ENCODE measurements at regions not wholly inside any gene's neighbourhood (a gene's known extent, or its start where the extent isn't known, plus 50 kb on each side); places are given as distances from the start of the nearest gene placed in this dataset.
A peak's percentile ranks its signal among the peaks of the same experiment; 100 is the strongest.
"Not testable (repeated sequence)": the region's sequence is repeated elsewhere in the genome, so short reads cannot be mapped to it uniquely, and the experiment has no call there.

DNA sequence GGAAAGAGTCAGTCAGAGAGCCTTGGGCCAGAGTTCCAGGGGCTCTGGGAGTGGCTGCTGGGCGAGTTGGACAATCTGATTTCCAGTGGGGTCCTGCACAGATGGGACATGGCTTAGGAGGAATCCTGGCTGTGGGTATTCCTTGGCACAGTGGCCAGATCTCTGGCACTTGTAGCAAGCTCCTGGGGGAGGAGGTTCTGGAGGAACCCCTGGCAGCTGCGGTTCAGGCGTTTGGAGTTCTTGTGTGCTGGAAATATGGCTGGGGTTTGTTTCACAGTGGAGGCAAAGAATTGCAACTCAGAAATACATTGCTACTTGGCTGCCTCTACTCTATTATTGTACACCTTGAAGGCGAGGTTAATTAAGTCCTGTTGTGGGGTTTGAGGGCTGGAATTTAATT, 67.2 kb upstream of the SLC4A7 start:
- not testable (repeated sequence) for H3K4me2 ChIP-seq (ENCODE audit: low read length, poor library complexity, severe bottlenecking); DNase-seq; H3K14ac ChIP-seq (ENCODE audit: low read length in 2 of 2); H2BK12ac ChIP-seq (ENCODE audit: low read length in 2 of 2); H2BK15ac ChIP-seq (ENCODE audit: low read depth, poor library complexity, severe bottlenecking); H2AFZ ChIP-seq (ENCODE audit: low read depth, low read length); H2BK5ac ChIP-seq (ENCODE audit: low read depth, low read length, poor library complexity, severe bottlenecking); H3K23ac ChIP-seq (ENCODE audit: low read length in 2 of 2); H2AK5ac ChIP-seq (ENCODE audit: low read length, severe bottlenecking); H3K9me3 ChIP-seq (ENCODE audit: control insufficient read depth, low read length); H4K8ac ChIP-seq (ENCODE audit: low read length); H3K36me3 ChIP-seq (ENCODE audit: control insufficient read depth in 1 of 2, insufficient read depth in 2 of 2, low read depth in 1 of 2, low read length in 2 of 2); H3K4me1 ChIP-seq (ENCODE audit: control insufficient read depth, insufficient read depth, low read depth, low read length); H3K4me3 ChIP-seq (ENCODE audit: insufficient read depth in 1 of 2, low read depth in 1 of 2, low read length in 2 of 2); H3K27ac ChIP-seq (ENCODE audit: low read length, poor library complexity, severe bottlenecking); H4K91ac ChIP-seq (ENCODE audit: low read length); H3K4ac ChIP-seq (ENCODE audit: low read depth in 1 of 2, low read length in 2 of 2); H3K27me3 ChIP-seq (ENCODE audit: control insufficient read depth in 1 of 2, insufficient read depth in 1 of 2, low read length in 2 of 2); H3K9ac ChIP-seq (ENCODE audit: low read length); H3K79me1 ChIP-seq (replicated peaks; ENCODE audit: low read length, poor library complexity, severe bottlenecking); H3K18ac ChIP-seq (ENCODE audit: low read depth in 1 of 2, low read length in 2 of 2); H2BK120ac ChIP-seq (ENCODE audit: low read depth, low read length)
- 92% methylated on average over 4 of the region's 4 CpGs for WGBS

DNA sequence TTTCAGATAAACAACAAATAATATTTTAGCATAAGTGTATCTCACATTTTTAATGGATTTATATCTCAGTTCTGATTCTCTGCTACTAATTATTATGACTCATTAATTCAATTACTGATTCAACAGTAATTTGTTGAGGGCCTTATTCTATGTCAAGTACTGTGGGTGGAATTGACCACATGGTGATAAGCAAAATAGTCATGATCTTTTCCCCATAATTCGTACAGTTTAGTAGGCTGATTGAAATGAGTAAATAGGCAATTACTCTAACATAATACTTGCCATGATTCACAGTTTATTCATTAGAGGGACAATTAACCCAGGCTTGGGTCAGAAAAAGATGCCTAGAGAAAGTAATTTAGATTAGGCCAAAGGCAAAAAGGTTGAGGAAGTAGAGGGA, 60.9 kb upstream of the SLC4A7 start:
- H2AK5ac ChIP-seq (ENCODE audit: low read length, severe bottlenecking) = peak overlapping the region; percentile 80
- no peak overlapping the region for H2BK5ac ChIP-seq (ENCODE audit: low read depth, low read length, poor library complexity, severe bottlenecking)
- no peak overlapping the region for H4K91ac ChIP-seq (ENCODE audit: low read length)
- no peak overlapping the region for H4K8ac ChIP-seq (ENCODE audit: low read length)
- no peaks in the 10 kb centered on the region for H3K36me3 ChIP-seq (ENCODE audit: control insufficient read depth in 1 of 2, insufficient read depth in 2 of 2, low read depth in 1 of 2, low read length in 2 of 2)
- no peak overlapping the region for H2BK120ac ChIP-seq (ENCODE audit: low read depth, low read length)
- H3K4me3 ChIP-seq (ENCODE audit: insufficient read depth in 1 of 2, low read depth in 1 of 2, low read length in 2 of 2) = no peak overlapping the region
- no peaks in the 10 kb centered on the region for H3K9me3 ChIP-seq (ENCODE audit: control insufficient read depth, low read length)
- peak overlapping the region; percentile 68 for H3K9ac ChIP-seq (ENCODE audit: low read length)
- H2AFZ ChIP-seq (ENCODE audit: low read depth, low read length) = no peak overlapping the region
- H3K4me1 ChIP-seq (ENCODE audit: control insufficient read depth, insufficient read depth, low read depth, low read length) = peaks cover 1% of the 10 kb centered on the region
- H3K79me1 ChIP-seq (replicated peaks; ENCODE audit: low read length, poor library complexity, severe bottlenecking) = no peaks in the 10 kb centered on the region
- no peak overlapping the region for H3K27ac ChIP-seq (ENCODE audit: low read length, poor library complexity, severe bottlenecking)
- no peak overlapping the region for H3K4me2 ChIP-seq (ENCODE audit: low read length, poor library complexity, severe bottlenecking)
- DNase-seq = no peak
- no peak overlapping the region for H3K4ac ChIP-seq (ENCODE audit: low read depth in 1 of 2, low read length in 2 of 2)
- WGBS = no CpG with 5 or more reads among the region's 1 CpG
- no peak overlapping the region for H2BK12ac ChIP-seq (ENCODE audit: low read length in 2 of 2)
- no peak overlapping the region for H3K23ac ChIP-seq (ENCODE audit: low read length in 2 of 2)
- no peak overlapping the region for H3K18ac ChIP-seq (ENCODE audit: low read depth in 1 of 2, low read length in 2 of 2)
- H2BK15ac ChIP-seq (ENCODE audit: low read depth, poor library complexity, severe bottlenecking) = no peak overlapping the region
- H3K14ac ChIP-seq (ENCODE audit: low read length in 2 of 2) = no peak overlapping the region
- no peaks in the 10 kb centered on the region for H3K27me3 ChIP-seq (ENCODE audit: control insufficient read depth in 1 of 2, insufficient read depth in 1 of 2, low read length in 2 of 2)

DNA sequence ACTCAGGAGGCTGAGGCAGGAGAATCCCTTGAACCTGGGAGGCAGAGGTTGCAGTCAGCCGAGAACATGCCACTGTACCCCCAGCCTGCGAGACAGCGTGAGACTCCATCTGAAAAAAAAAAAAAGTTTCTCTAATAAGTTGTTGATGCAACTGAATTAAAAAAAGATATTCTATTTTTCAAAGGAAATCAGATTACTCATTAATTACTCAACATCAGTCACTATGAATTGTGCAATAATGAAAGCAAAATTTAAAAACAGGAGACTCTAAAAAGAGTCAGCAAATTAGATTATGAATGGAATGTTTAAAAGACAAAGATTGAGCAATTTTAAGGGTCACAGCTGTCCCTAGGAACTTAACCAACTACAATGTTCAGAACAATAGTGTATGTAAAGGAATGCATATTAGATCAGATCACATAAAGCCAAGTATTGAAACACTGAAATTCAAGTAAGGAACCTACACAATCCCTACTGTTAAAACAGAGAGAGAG, 60.2 kb upstream of the SLC4A7 start:
- Histone ChIP-seq H3K23ac (ENCODE audit: low read length in 2 of 2) (no peak overlapping the region), H3K4me3 (ENCODE audit: insufficient read depth in 1 of 2, low read depth in 1 of 2, low read length in 2 of 2) (no peak overlapping the region), H2AK5ac (ENCODE audit: low read length, severe bottlenecking) (no peak overlapping the region), H2BK120ac (ENCODE audit: low read depth, low read length) (no peak overlapping the region), H2AFZ (ENCODE audit: low read depth, low read length) (no peak overlapping the region), H4K91ac (ENCODE audit: low read length) (no peak overlapping the region), H3K4ac (ENCODE audit: low read depth in 1 of 2, low read length in 2 of 2) (no peak overlapping the region), H3K27ac (ENCODE audit: low read length, poor library complexity, severe bottlenecking) (no peak overlapping the region), H3K79me1 (replicated peaks; ENCODE audit: low read length, poor library complexity, severe bottlenecking) (no peaks in the 10 kb centered on the region), H3K18ac (ENCODE audit: low read depth in 1 of 2, low read length in 2 of 2) (no peak overlapping the region), H3K9ac (ENCODE audit: low read length) (peak overlapping the region; percentile 68), H2BK12ac (ENCODE audit: low read length in 2 of 2) (no peak overlapping the region), H2BK5ac (ENCODE audit: low read depth, low read length, poor library complexity, severe bottlenecking) (no peak overlapping the region), H3K27me3 (ENCODE audit: control insufficient read depth in 1 of 2, insufficient read depth in 1 of 2, low read length in 2 of 2) (no peaks in the 10 kb centered on the region), H3K9me3 (ENCODE audit: control insufficient read depth, low read length) (no peaks in the 10 kb centered on the region), H3K4me1 (ENCODE audit: control insufficient read depth, insufficient read depth, low read depth, low read length) (peaks cover 1% of the 10 kb centered on the region), H3K36me3 (ENCODE audit: control insufficient read depth in 1 of 2, insufficient read depth in 2 of 2, low read depth in 1 of 2, low read length in 2 of 2) (no peaks in the 10 kb centered on the region), H3K4me2 (ENCODE audit: low read length, poor library complexity, severe bottlenecking) (no peak overlapping the region), H2BK15ac (ENCODE audit: low read depth, poor library complexity, severe bottlenecking) (no peak overlapping the region), H3K14ac (ENCODE audit: low read length in 2 of 2) (no peak overlapping the region), H4K8ac (ENCODE audit: low read length) (no peak overlapping the region)
- WGBS = no CpG with 5 or more reads among the region's 3 CpGs
- DNase-seq = peak; percentile 25

DNA sequence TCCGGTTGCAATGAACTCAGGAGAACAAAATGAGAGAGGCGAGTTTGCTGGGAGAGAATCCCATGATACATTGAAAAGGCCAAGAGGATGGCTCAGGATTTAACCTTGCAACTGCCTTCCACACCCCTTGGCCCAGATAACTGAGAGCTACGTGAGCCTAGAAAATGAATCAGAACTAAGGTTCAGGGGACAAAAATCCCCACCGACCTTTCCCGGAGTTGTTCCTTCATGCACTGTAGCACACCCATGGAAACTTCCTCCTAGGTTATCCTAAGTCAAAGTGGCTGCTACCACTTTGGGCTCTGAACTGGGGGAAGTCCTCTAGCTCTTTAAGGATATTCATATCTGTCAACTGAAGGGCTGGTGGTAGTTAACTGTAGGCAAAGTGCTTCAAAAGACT, 58.3 kb upstream of the SLC4A7 start:
- Histone ChIP-seq H3K4me1 (ENCODE audit: control insufficient read depth, insufficient read depth, low read depth, low read length) (peaks cover 1% of the 10 kb centered on the region), H3K9ac (ENCODE audit: low read length) (peak overlapping the region; percentile 67), H3K23ac (ENCODE audit: low read length in 2 of 2) (no peak overlapping the region), H3K9me3 (ENCODE audit: control insufficient read depth, low read length) (no peaks in the 10 kb centered on the region), H2BK12ac (ENCODE audit: low read length in 2 of 2) (no peak overlapping the region), H3K36me3 (ENCODE audit: control insufficient read depth in 1 of 2, insufficient read depth in 2 of 2, low read depth in 1 of 2, low read length in 2 of 2) (no peaks in the 10 kb centered on the region), H4K91ac (ENCODE audit: low read length) (no peak overlapping the region), H3K27ac (ENCODE audit: low read length, poor library complexity, severe bottlenecking) (no peak overlapping the region), H3K4ac (ENCODE audit: low read depth in 1 of 2, low read length in 2 of 2) (no peak overlapping the region), H2AK5ac (ENCODE audit: low read length, severe bottlenecking) (no peak overlapping the region), H4K8ac (ENCODE audit: low read length) (no peak overlapping the region), H3K4me3 (ENCODE audit: insufficient read depth in 1 of 2, low read depth in 1 of 2, low read length in 2 of 2) (no peak overlapping the region), H2BK15ac (ENCODE audit: low read depth, poor library complexity, severe bottlenecking) (no peak overlapping the region), H3K27me3 (ENCODE audit: control insufficient read depth in 1 of 2, insufficient read depth in 1 of 2, low read length in 2 of 2) (no peaks in the 10 kb centered on the region), H3K79me1 (replicated peaks; ENCODE audit: low read length, poor library complexity, severe bottlenecking) (no peaks in the 10 kb centered on the region), H2BK120ac (ENCODE audit: low read depth, low read length) (no peak overlapping the region), H3K14ac (ENCODE audit: low read length in 2 of 2) (no peak overlapping the region), H3K18ac (ENCODE audit: low read depth in 1 of 2, low read length in 2 of 2) (no peak overlapping the region), H2AFZ (ENCODE audit: low read depth, low read length) (no peak overlapping the region), H3K4me2 (ENCODE audit: low read length, poor library complexity, severe bottlenecking) (no peak overlapping the region), H2BK5ac (ENCODE audit: low read depth, low read length, poor library complexity, severe bottlenecking) (no peak overlapping the region)
- WGBS = 97% methylated on average over 5 of the region's 5 CpGs
- no peak for DNase-seq
